GM18907 (cell line): ENCODE measurements at regions not wholly inside any gene's neighbourhood (a gene's known extent, or its start where the extent isn't known, plus 50 kb on each side); places are given as distances from the start of the nearest gene placed in this dataset.
"Not testable (repeated sequence)": the region's sequence is repeated elsewhere in the genome, so short reads cannot be mapped to it uniquely, and the experiment has no call there.

ENCODE experiments used
- ATAC-seq: cut with Tn5 transposase; IDR thresholded peaks from one replicate; pipeline ENCODE4 v1.9.1; 2021; ENCODE audit warnings: mild to moderate bottlenecking, moderate library complexity; ENCODE audit not compliant: unreplicated experiment

- no peak for ATAC-seq
Observed at GRCh38 chr6:145074805-145075204, 660.5 kb downstream of the EPM2A start.

GRCh38 chr6:145075425-145075824 is 659.9 kb downstream of the EPM2A start:
- no peak for ATAC-seq

GRCh38 chr6:145076115-145076841 is 659.0 kb downstream of the EPM2A start:
- ATAC-seq, result no peak

- no peak for ATAC-seq
Observed at GRCh38 chr6:145077382-145077781, 657.9 kb downstream of the EPM2A start.

- no peak for ATAC-seq
Observed at GRCh38 chr6:145080651-145081050, 654.7 kb downstream of the EPM2A start.

- ATAC-seq, result no peak
Observed at GRCh38 chr6:145081677-145082076, 653.6 kb downstream of the EPM2A start.

- ATAC-seq, result no peak
Observed at GRCh38 chr6:145082359-145082758, 653.0 kb downstream of the EPM2A start.

GRCh38 chr6:145086197-145086596 is 649.1 kb downstream of the EPM2A start:
- no peak for ATAC-seq

GRCh38 chr6:145087034-145087433 is 648.3 kb downstream of the EPM2A start:
- ATAC-seq, result peak; percentile 62

GRCh38 chr6:145090801-145091585 is 644.3 kb downstream of the EPM2A start:
- ATAC-seq, result no peak

GRCh38 chr6:145091586-145092142 is 643.7 kb downstream of the EPM2A start:
- no peak for ATAC-seq

GRCh38 chr6:145092554-145092953 is 642.8 kb downstream of the EPM2A start:
- no peak for ATAC-seq

- ATAC-seq, result no peak
Observed at GRCh38 chr6:145093226-145093625, 642.1 kb downstream of the EPM2A start.

- no peak for ATAC-seq
Observed at GRCh38 chr6:145096846-145097245, 638.5 kb downstream of the EPM2A start.

- ATAC-seq, result not testable (repeated sequence)
Observed at GRCh38 chr6:145098127-145098526, 637.2 kb downstream of the EPM2A start.

GRCh38 chr6:145099713-145100112 is 635.6 kb downstream of the EPM2A start:
- ATAC-seq, result no peak

- no peak for ATAC-seq
Observed at GRCh38 chr6:145110109-145110508, 625.2 kb downstream of the EPM2A start.

- ATAC-seq, result not testable (repeated sequence)
Observed at GRCh38 chr6:145111407-145111806, 623.9 kb downstream of the EPM2A start.

GRCh38 chr6:145112711-145113148 is 622.6 kb downstream of the EPM2A start:
- ATAC-seq, result no peak

GRCh38 chr6:145115638-145116037 is 619.7 kb downstream of the EPM2A start:
- no peak for ATAC-seq

- no peak for ATAC-seq
Observed at GRCh38 chr6:145116591-145117178, 618.6 kb downstream of the EPM2A start.
